EL (cell line): ENCODE measurements at regions not wholly inside any gene's neighbourhood (a gene's known extent, or its start where the extent isn't known, plus 50 kb on each side); places are given as distances from the start of the nearest gene placed in this dataset.
"Not testable (repeated sequence)": the region's sequence is repeated elsewhere in the genome, so short reads cannot be mapped to it uniquely, and the experiment has no call there.

Source experiments
- DNase-seq: peaks from one replicate; pipeline ENCODE4 v3.0.0-alpha.2; 2016

GRCh38 chr4:8673106-8673505 is 80.5 kb downstream of the CPZ start:
- not testable (repeated sequence) for DNase-seq

GRCh38 chr4:8672486-8672885 is 79.9 kb downstream of the CPZ start:
- no peak for DNase-seq

- no peak for DNase-seq
Measured at GRCh38 chr4:8671712-8672290, 79.2 kb downstream of the CPZ start.
